DND-41 (cell line): ENCODE measurements at regions not wholly inside any gene's neighbourhood (a gene's known extent, or its start where the extent isn't known, plus 50 kb on each side); places are given as distances from the start of the nearest gene placed in this dataset.

ENCODE experiments used
- EZH2 ChIP-seq: IDR thresholded peaks from 3 replicates; pipeline ENCODE4 v1.6.1; 2012; ENCODE audit warnings: borderline replicate concordance, low read depth, mild to moderate bottlenecking, moderate library complexity, low read length, inconsistent platforms; ENCODE audit not compliant: severe bottlenecking
- TF ChIP-seq, protein P1 (sequence below): IDR thresholded peaks from 2 replicates; pipeline ENCODE4 v1.5.1; 2012; ENCODE audit warnings: borderline replicate concordance, low read length, moderate library complexity, mild to moderate bottlenecking; ENCODE audit not compliant: poor library complexity, severe bottlenecking; ENCODE audit errors: extremely low read depth

- TF ChIP-seq, protein P1, sequence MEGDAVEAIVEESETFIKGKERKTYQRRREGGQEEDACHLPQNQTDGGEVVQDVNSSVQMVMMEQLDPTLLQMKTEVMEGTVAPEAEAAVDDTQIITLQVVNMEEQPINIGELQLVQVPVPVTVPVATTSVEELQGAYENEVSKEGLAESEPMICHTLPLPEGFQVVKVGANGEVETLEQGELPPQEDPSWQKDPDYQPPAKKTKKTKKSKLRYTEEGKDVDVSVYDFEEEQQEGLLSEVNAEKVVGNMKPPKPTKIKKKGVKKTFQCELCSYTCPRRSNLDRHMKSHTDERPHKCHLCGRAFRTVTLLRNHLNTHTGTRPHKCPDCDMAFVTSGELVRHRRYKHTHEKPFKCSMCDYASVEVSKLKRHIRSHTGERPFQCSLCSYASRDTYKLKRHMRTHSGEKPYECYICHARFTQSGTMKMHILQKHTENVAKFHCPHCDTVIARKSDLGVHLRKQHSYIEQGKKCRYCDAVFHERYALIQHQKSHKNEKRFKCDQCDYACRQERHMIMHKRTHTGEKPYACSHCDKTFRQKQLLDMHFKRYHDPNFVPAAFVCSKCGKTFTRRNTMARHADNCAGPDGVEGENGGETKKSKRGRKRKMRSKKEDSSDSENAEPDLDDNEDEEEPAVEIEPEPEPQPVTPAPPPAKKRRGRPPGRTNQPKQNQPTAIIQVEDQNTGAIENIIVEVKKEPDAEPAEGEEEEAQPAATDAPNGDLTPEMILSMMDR = no peak
- no peak for TF ChIP-seq EZH2
These were observed 229.1 kb downstream of the MYCN start for GRCh38 chr2:16169381-16169960.
